ENCODE measurements at regions not wholly inside any gene's neighbourhood (a gene's known extent, or its start where the extent isn't known, plus 50 kb on each side); places are given as distances from the start of the nearest gene placed in this dataset.

- H3K27ac ChIP-seq (ENCODE audit: low read depth, low read length): no peak overlapping the region
- H3K36me3 ChIP-seq (ENCODE audit: insufficient read depth, low read length): no peaks in the 10 kb centered on the region
- H3K9me3 ChIP-seq (ENCODE audit: insufficient read depth, low read depth, low read length): no peaks in the 10 kb centered on the region
- WGBS: 92% methylated on average over 1 of the region's 1 CpG
- H3K4me3 ChIP-seq (ENCODE audit: low read length): no peak overlapping the region
- no peak overlapping the region for H3K9ac ChIP-seq (ENCODE audit: low read depth, low read length)
- no peaks in the 10 kb centered on the region for H3K4me1 ChIP-seq (ENCODE audit: insufficient read depth, low read length)
- H3K27me3 ChIP-seq (ENCODE audit: insufficient read depth, low read length): no peaks in the 10 kb centered on the region
Observed at GRCh38 chr12:58819985-58820384, 100.3 kb downstream of the LRIG3 start.
